ENCODE measurements at regions not wholly inside any gene's neighbourhood (a gene's known extent, or its start where the extent isn't known, plus 50 kb on each side); places are given as distances from the start of the nearest gene placed in this dataset.

DNA sequence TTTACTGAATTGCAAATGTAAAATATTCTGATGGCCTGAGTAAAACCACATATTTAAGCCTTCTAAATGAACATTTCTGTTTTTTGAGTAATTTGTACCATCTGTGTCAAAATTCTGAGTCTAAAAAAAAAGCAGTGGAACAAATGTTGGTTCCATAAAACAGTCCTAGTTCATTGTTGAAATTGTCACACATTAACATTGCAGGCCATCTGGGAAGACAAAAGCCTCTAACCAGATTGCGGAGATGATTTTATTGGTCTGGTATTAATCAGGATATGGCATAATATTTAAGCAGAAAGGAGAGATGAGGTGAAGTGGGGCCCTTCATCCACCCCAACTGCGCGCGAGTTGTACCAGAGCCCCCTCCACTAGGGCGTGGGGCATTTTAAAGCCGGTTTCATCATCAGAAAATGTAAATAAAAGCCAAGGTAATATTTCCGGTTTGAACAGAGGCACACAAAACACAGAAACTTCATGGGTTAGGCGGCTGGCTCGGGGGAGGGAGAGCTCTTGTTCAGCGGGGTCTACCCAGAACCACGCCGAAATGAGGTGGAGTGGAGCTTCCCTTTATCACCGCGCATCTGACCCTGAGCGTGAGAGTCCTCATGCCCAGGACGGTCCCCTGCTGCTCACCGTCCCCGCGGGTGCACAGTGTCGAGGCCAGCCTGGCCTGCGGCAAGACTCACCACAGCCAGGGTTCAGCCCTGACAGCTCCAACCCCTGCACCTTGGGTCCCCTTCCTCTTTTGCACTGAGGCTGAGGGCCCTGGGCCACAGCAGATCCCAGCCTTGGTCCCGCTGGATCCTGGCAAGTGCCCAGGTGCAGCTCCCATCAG, 169.2 kb downstream of the URI1 start:
- Histone ChIP-seq H3K27ac (ENCODE audit: low read depth in 1 of 2, low read length in 1 of 2) (no peak overlapping the region), H3K36me3 (ENCODE audit: control insufficient read depth in 4 of 4, insufficient read depth in 4 of 4, low read length in 4 of 4) (no peaks in the 10 kb centered on the region), H3K9me3 (ENCODE audit: control insufficient read depth in 4 of 4, insufficient read depth in 3 of 4, low read length in 3 of 4) (peaks cover 0 to 4% (median 0%) of the 10 kb centered on the region in 4 donors), H3K4me3 (no peak overlapping the region), H3K9ac (ENCODE audit: insufficient read depth in 1 of 2, low read length in 2 of 2) (no peak overlapping the region), H3K4me1 (ENCODE audit: control insufficient read depth in 5 of 5, insufficient read depth in 5 of 5, low read length in 5 of 5) (no peaks in the 10 kb centered on the region), H3K27me3 (ENCODE audit: control insufficient read depth in 3 of 3, insufficient read depth in 3 of 3, low read length in 2 of 3) (peaks cover 0 to 5% (median 0%) of the 10 kb centered on the region in 3 donors)
- 75 to 86% methylated on average over 22 of the region's 22 CpGs for WGBS, 2 donors
- ATAC-seq (ENCODE audit: insufficient read depth, low FRiP score) (no peak), DNase-seq (no peak)
- TF ChIP-seq CTCF (IDR thresholded peaks at IDR 0.05; ENCODE audit: control extremely low read depth, extremely low read depth) = no peak

DNA sequence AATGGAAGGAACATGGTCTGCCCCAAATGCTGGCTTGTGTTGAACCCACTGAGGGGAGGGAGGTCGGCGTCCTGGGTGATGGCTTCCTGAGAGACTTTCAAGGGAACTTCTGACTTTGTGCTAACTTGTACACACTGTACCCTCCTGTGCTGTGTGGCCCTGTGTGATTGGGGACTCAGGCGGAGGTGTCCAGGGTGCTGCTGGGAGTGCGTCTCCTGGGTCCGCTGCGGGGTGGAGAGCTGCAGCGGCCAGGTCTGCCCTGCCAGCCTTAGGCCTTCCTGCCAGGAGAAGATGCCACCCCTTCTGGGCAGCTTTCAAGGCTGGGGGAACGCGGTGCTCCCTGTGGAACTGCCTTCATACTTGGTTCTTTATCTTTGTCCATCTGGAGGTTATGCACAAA, 170.1 kb downstream of the URI1 start:
- Histone ChIP-seq H3K4me3 (no peak overlapping the region), H3K36me3 (ENCODE audit: control insufficient read depth in 4 of 4, insufficient read depth in 4 of 4, low read length in 4 of 4) (no peaks in the 10 kb centered on the region), H3K27ac (ENCODE audit: low read depth in 1 of 2, low read length in 1 of 2) (no peak overlapping the region), H3K9ac (ENCODE audit: insufficient read depth in 1 of 2, low read length in 2 of 2) (no peak overlapping the region), H3K9me3 (ENCODE audit: control insufficient read depth in 4 of 4, insufficient read depth in 3 of 4, low read length in 3 of 4) (peaks cover 0 to 4% (median 0%) of the 10 kb centered on the region in 4 donors), H3K4me1 (ENCODE audit: control insufficient read depth in 5 of 5, insufficient read depth in 5 of 5, low read length in 5 of 5) (no peaks in the 10 kb centered on the region), H3K27me3 (ENCODE audit: control insufficient read depth in 3 of 3, insufficient read depth in 3 of 3, low read length in 2 of 3) (peaks cover 0 to 6% (median 0%) of the 10 kb centered on the region in 3 donors)
- DNase-seq (no peak), ATAC-seq (ENCODE audit: insufficient read depth, low FRiP score) (no peak)
- 91 to 95% methylated on average over 9 of the region's 9 CpGs for WGBS, 2 donors
- no peak for TF ChIP-seq CTCF (IDR thresholded peaks at IDR 0.05; ENCODE audit: control extremely low read depth, extremely low read depth)

GRCh38 chr19:30112666-30113065, 170.6 kb downstream of the URI1 start:
- H3K9ac ChIP-seq (ENCODE audit: insufficient read depth in 1 of 2, low read length in 2 of 2) = no peak overlapping the region
- no peak overlapping the region for H3K27ac ChIP-seq (ENCODE audit: low read depth in 1 of 2, low read length in 1 of 2)
- DNase-seq = no peak
- no peaks in the 10 kb centered on the region for H3K4me1 ChIP-seq (ENCODE audit: control insufficient read depth in 5 of 5, insufficient read depth in 5 of 5, low read length in 5 of 5)
- no peak for TF ChIP-seq CTCF (IDR thresholded peaks at IDR 0.05; ENCODE audit: control extremely low read depth, extremely low read depth)
- H3K36me3 ChIP-seq (ENCODE audit: control insufficient read depth in 4 of 4, insufficient read depth in 4 of 4, low read length in 4 of 4) = no peaks in the 10 kb centered on the region
- no peak for ATAC-seq (ENCODE audit: insufficient read depth, low FRiP score)
- H3K9me3 ChIP-seq (ENCODE audit: control insufficient read depth in 4 of 4, insufficient read depth in 3 of 4, low read length in 3 of 4) = peaks cover 0 to 4% (median 0%) of the 10 kb centered on the region in 4 donors
- H3K4me3 ChIP-seq = no peak overlapping the region
- WGBS, 2 donors = 91% methylated on average over 8 of the region's 8 CpGs
- H3K27me3 ChIP-seq (ENCODE audit: control insufficient read depth in 3 of 3, insufficient read depth in 3 of 3, low read length in 2 of 3) = peaks cover 0 to 6% (median 0%) of the 10 kb centered on the region in 3 donors
